HEK293 (cell line): ENCODE measurements at regions not wholly inside any gene's neighbourhood (a gene's known extent, or its start where the extent isn't known, plus 50 kb on each side); places are given as distances from the start of the nearest gene placed in this dataset.
A peak's percentile ranks its signal among the peaks of the same experiment; 100 is the strongest.

ENCODE experiments used
- ATF2 ChIP-seq: fragments of 450-650 bp; formaldehyde crosslinking; IDR thresholded peaks from 2 replicates; pipeline ENCODE4 v1.5.1; 2016; ENCODE audit warnings: missing biosample characterization, missing genetic modification characterization, low read depth
- BCL11B ChIP-seq: fragments of 450-650 bp; formaldehyde crosslinking; IDR thresholded peaks from 2 replicates; pipeline ENCODE4 v1.5.1; 2016; ENCODE audit warnings: low read depth, missing biosample characterization, missing genetic modification characterization
- GLIS2 ChIP-seq: fragments of 450-650 bp; formaldehyde crosslinking; IDR thresholded peaks from 2 replicates; pipeline ENCODE4 v1.5.1; 2016; ENCODE audit warnings: missing biosample characterization, missing genetic modification characterization
- HOXA7 ChIP-seq: sonication (generic); formaldehyde crosslinking; IDR thresholded peaks from 2 replicates; pipeline ENCODE4 v1.8.1; 2022; ENCODE audit warnings: missing genetic modification reagents, borderline replicate concordance
- PATZ1 ChIP-seq: fragments of 450-650 bp; formaldehyde crosslinking; IDR thresholded peaks from 2 replicates; pipeline ENCODE4 v1.5.1; 2016; ENCODE audit warnings: missing biosample characterization, missing genetic modification characterization
- SETDB1 ChIP-seq: IDR thresholded peaks from one replicate; pipeline ENCODE4 v1.6.1; 2017; ENCODE audit warnings: mild to moderate bottlenecking, low read length, moderate library complexity, mixed read lengths; ENCODE audit not compliant: insufficient read length
- YY2 ChIP-seq: fragments of 450-650 bp; formaldehyde crosslinking; IDR thresholded peaks from 2 replicates; pipeline ENCODE4 v1.5.1; 2016; ENCODE audit warnings: missing biosample characterization, missing genetic modification characterization
- ZBTB44 ChIP-seq: fragments of 450-650 bp; IDR thresholded peaks from 2 replicates; pipeline ENCODE4 v1.5.1; 2018; ENCODE audit warnings: missing biosample characterization, mild to moderate bottlenecking, missing genetic modification characterization
- ZFHX2 ChIP-seq: fragments of 450-650 bp; formaldehyde crosslinking; conservative IDR thresholded peaks from 2 replicates; pipeline ENCODE4 v1.5.1; 2016; ENCODE audit warnings: missing biosample characterization, missing genetic modification characterization
- ZFP37 ChIP-seq: fragments of 450-650 bp; formaldehyde crosslinking; IDR thresholded peaks from 2 replicates; pipeline ENCODE4 v1.5.1; 2016; ENCODE audit warnings: missing biosample characterization, missing genetic modification characterization
- ZFP41 ChIP-seq: fragments of 450-650 bp; formaldehyde crosslinking; IDR thresholded peaks from 2 replicates; pipeline ENCODE4 v1.5.1; 2016; ENCODE audit warnings: missing biosample characterization, missing genetic modification characterization, borderline replicate concordance
- ZNF10 ChIP-seq: fragments of 450-650 bp; formaldehyde crosslinking; IDR thresholded peaks from 2 replicates; pipeline ENCODE4 v1.5.1; 2017; ENCODE audit warnings: missing biosample characterization, missing genetic modification characterization
- ZNF112 ChIP-seq: fragments of 450-650 bp; formaldehyde crosslinking; IDR thresholded peaks from 2 replicates; pipeline ENCODE4 v1.5.0; 2017; ENCODE audit warnings: missing biosample characterization, missing genetic modification characterization
- ZNF121 ChIP-seq: fragments of 450-650 bp; formaldehyde crosslinking; IDR thresholded peaks from 2 replicates; pipeline ENCODE4 v1.5.1; 2016; ENCODE audit warnings: missing biosample characterization, missing genetic modification characterization
- ZNF148 ChIP-seq: fragments of 450-650 bp; formaldehyde crosslinking; IDR thresholded peaks from 2 replicates; pipeline ENCODE4 v1.5.0; 2017; ENCODE audit warnings: missing biosample characterization, missing genetic modification characterization, borderline replicate concordance
- ZNF175 ChIP-seq: fragments of 450-650 bp; formaldehyde crosslinking; IDR thresholded peaks from 2 replicates; pipeline ENCODE4 v1.5.1; 2016; ENCODE audit warnings: missing biosample characterization, missing genetic modification characterization
- ZNF311 ChIP-seq: fragments of 450-650 bp; formaldehyde crosslinking; IDR thresholded peaks from 2 replicates; pipeline ENCODE4 v1.5.1; 2017; ENCODE audit warnings: missing biosample characterization, missing genetic modification characterization, borderline replicate concordance
- ZNF324 ChIP-seq: fragments of 450-650 bp; formaldehyde crosslinking; IDR thresholded peaks from 2 replicates; pipeline ENCODE4 v1.5.1; 2016; ENCODE audit warnings: missing biosample characterization, missing genetic modification characterization
- ZNF335 ChIP-seq: fragments of 450-650 bp; formaldehyde crosslinking; conservative IDR thresholded peaks from 2 replicates; pipeline ENCODE4 v1.5.1; 2016; ENCODE audit warnings: missing biosample characterization, missing genetic modification characterization
- ZNF394 ChIP-seq: fragments of 450-650 bp; formaldehyde crosslinking; IDR thresholded peaks from 2 replicates; pipeline ENCODE4 v1.5.1; 2016; ENCODE audit warnings: missing biosample characterization, missing genetic modification characterization, mild to moderate bottlenecking, moderate library complexity, borderline replicate concordance
- ZNF416 ChIP-seq: fragments of 450-650 bp; formaldehyde crosslinking; IDR thresholded peaks from 2 replicates; pipeline ENCODE4 v1.5.1; 2016; ENCODE audit warnings: missing biosample characterization, missing genetic modification characterization
- ZNF544 ChIP-seq: fragments of 450-650 bp; formaldehyde crosslinking; IDR thresholded peaks from 2 replicates; pipeline ENCODE4 v1.5.0; 2017; ENCODE audit warnings: missing biosample characterization, missing genetic modification characterization
- ZNF549 ChIP-seq: fragments of 450-650 bp; IDR thresholded peaks from 2 replicates; pipeline ENCODE4 v1.5.1; 2018; ENCODE audit warnings: missing biosample characterization, missing genetic modification characterization, mild to moderate bottlenecking, inconsistent platforms, moderate library complexity
- ZNF555 ChIP-seq: fragments of 450-650 bp; formaldehyde crosslinking; conservative IDR thresholded peaks from 2 replicates; pipeline ENCODE4 v1.5.1; 2017; ENCODE audit warnings: missing biosample characterization, mild to moderate bottlenecking, missing genetic modification characterization, inconsistent platforms
- ZNF560 ChIP-seq: fragments of 450-650 bp; formaldehyde crosslinking; IDR thresholded peaks from 2 replicates; pipeline ENCODE4 v1.5.1; 2017; ENCODE audit warnings: missing biosample characterization, missing genetic modification characterization, borderline replicate concordance
- ZNF621 ChIP-seq: fragments of 450-650 bp; formaldehyde crosslinking; IDR thresholded peaks from 2 replicates; pipeline ENCODE4 v1.5.1; 2017; ENCODE audit warnings: missing biosample characterization, missing genetic modification characterization
- ZNF670 ChIP-seq: fragments of 450-650 bp; formaldehyde crosslinking; IDR thresholded peaks from 2 replicates; pipeline ENCODE4 v1.5.1; 2016; ENCODE audit warnings: missing biosample characterization, missing genetic modification characterization, low read depth
- ZNF707 ChIP-seq: fragments of 450-650 bp; formaldehyde crosslinking; IDR thresholded peaks from 2 replicates; pipeline ENCODE4 v1.5.1; 2016; ENCODE audit warnings: missing biosample characterization, missing genetic modification characterization
- ZSCAN18 ChIP-seq: fragments of 450-650 bp; formaldehyde crosslinking; IDR thresholded peaks from 2 replicates; pipeline ENCODE4 v1.5.1; 2016; ENCODE audit warnings: missing biosample characterization, missing genetic modification characterization
- ZSCAN30 ChIP-seq: fragments of 450-650 bp; IDR thresholded peaks from 2 replicates; pipeline ENCODE4 v1.5.1; 2018; ENCODE audit warnings: missing biosample characterization, mild to moderate bottlenecking, missing genetic modification characterization, moderate library complexity

GRCh38 chr20:11076434-11077105, 402.8 kb upstream of the JAG1 start (continued):
- TF ChIP-seq ZNF148 (no peak), ZNF544 (tag by site-specific recombination) (no peak), ZNF335 (tag by site-specific recombination) (no peak), PATZ1 (tag by site-specific recombination) (no peak), ZNF10 (no peak), ZNF121 (tag by site-specific recombination) (no peak), ZNF560 (tag by site-specific recombination) (no peak), SETDB1 (no peak), ZNF621 (no peak), ZNF416 (no peak), BCL11B (tag by site-specific recombination) (no peak), ZBTB44 (tag by site-specific recombination) (no peak), ZNF549 (no peak), GLIS2 (tag by site-specific recombination) (no peak), ZNF670 (tag by site-specific recombination) (no peak), ZNF555 (tag by site-specific recombination) (no peak), ZNF112 (no peak), ZNF175 (tag by site-specific recombination) (no peak), ZNF707 (tag by site-specific recombination) (no peak), ZNF324 (tag by site-specific recombination) (no peak), ATF2 (tag by site-specific recombination) (peak; percentile 62), ZSCAN18 (tag by site-specific recombination) (no peak), ZNF394 (tag by site-specific recombination) (peak; percentile 13; the same call in 1 of the 2 replicates), ZFP37 (tag by site-specific recombination) (no peak), ZFHX2 (tag by site-specific recombination) (no peak), ZNF311 (tag by site-specific recombination) (no peak), HOXA7 (CRISPR knock-in tag) (no peak), YY2 (no peak), ZSCAN30 (tag by site-specific recombination) (peak; percentile 26; the same call in 1 of the 2 replicates), ZFP41 (tag by site-specific recombination) (no peak)
